ENCODE measurements at regions not wholly inside any gene's neighbourhood (a gene's known extent, or its start where the extent isn't known, plus 50 kb on each side); places are given as distances from the start of the nearest gene placed in this dataset.

DNA sequence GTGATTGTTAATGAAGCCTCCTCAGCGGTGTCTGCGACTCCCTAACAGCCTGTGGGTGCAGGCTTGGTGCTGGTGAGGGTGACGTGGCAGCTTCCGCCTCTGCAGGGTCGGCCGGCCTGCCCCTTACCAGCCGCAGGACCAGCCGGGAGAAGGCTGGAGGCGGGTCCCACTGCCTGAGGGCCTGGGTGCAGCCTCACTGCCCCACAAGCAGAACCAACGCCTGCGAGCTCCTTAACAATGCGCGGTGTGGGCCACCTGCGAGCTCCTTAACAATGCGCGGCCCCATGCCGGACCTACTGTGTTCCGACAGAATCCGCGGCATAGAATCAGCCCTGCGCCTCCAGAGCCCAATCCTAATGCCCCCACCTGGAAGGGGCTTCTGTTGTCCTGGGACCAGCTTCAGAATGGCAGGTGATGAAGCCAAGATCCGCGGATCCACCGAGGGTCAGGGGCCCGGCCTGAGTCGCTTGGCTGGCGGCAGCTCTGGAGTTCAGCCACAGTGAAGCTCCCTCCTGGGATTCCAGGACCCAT, 54.4 kb upstream of the AJAP1 start:
- DNase-seq: no peak

DNA sequence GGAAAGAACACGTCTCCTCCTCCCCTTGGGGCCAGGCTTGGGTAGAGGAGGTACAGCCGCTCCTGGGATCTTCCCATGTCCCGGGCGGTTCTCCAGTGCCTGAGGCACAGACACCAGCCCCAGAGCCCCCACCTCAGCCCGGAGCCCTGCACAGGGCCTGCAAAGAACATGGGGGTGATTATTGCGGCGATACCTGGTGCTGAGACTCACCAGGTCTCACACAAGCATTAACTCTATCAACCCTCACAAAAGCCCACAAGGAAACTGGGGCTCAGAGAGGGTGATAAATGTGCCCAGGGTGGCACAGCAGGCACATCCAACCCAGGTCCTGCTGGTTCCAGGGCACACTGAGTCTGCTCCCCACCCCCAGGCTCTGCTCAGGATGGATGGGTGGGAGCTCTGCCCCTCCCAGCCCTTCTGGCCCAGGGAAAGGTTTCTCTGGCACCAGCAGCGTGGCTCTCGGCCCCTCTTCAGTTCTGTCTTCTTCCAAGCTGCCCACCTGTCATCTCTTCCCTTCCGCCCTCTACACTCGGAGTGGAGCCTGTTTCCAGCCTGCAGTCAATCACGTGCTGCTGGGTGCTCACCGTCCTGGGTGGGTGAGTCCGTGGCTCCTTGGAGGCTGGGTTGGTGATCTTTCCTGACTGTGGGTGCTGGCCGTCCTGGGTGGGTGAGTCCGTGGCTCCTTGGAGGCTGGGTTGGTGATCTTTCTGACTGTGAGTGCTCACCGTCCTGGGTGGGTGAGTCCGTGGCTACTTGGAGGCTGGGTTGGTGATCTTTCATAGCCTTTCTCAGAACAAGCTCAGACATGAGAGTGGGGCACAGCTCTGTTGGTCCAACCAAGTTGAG, 53.6 kb upstream of the AJAP1 start:
- DNase-seq: no peak

DNA sequence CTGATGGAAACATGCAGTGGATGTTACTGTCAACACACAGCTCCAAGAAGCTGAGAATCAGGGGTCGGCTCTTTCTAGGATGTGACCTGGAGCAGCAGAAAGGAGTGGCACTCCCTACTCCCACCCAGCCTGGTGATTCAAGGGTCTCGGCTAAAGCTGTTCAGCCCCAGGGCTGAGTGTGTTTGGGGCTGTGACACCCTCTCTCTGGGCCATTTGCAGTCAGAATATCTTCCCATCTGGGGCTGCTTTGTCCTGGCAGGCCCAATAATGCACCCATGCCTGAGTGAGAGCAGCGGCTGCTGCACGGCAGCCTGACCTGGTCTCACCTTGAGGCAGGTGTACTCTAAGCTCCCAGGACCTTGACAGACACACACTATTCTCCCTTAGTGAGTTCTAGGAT, 52.5 kb upstream of the AJAP1 start:
- no peak for DNase-seq

DNA sequence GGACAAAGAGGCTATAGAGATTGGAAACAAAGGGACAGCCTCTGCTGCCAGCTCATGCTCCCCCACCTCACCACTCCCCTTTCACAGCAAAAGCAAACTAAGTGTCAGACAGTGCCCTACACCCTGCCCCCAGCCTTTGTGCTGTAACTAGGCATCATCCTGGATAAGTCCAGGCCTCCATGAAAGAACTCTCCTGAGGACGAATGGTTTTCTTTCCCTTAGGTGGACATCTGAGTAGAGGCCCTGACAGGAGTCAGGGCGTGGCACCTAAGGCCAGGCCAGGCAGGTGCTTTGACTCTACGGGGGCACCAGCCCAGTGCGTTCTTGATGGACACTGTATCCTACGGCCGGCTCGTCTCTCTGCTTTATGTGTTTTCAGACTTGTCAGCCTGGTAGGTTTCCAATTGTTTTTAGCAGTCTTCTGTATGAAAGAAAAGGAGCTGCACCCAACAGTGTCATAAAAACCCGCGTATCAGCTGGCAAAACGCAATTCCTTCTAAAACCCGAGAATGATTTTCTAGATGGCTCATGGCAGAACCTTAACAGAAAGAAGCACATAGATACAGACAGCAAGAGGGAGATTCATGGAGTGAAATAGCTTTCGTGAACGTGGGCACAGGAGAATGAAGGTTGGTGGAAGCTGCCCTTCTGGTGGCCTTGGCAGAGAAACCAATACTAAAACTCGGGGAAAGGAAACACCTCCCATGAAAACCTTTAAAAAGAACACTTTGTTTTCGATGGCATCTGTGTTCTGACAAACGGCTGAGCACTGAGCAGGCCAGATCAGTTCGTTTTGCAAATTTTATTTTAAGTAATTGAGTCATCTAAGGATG, 51.7 kb upstream of the AJAP1 start:
- DNase-seq: no peak

DNA sequence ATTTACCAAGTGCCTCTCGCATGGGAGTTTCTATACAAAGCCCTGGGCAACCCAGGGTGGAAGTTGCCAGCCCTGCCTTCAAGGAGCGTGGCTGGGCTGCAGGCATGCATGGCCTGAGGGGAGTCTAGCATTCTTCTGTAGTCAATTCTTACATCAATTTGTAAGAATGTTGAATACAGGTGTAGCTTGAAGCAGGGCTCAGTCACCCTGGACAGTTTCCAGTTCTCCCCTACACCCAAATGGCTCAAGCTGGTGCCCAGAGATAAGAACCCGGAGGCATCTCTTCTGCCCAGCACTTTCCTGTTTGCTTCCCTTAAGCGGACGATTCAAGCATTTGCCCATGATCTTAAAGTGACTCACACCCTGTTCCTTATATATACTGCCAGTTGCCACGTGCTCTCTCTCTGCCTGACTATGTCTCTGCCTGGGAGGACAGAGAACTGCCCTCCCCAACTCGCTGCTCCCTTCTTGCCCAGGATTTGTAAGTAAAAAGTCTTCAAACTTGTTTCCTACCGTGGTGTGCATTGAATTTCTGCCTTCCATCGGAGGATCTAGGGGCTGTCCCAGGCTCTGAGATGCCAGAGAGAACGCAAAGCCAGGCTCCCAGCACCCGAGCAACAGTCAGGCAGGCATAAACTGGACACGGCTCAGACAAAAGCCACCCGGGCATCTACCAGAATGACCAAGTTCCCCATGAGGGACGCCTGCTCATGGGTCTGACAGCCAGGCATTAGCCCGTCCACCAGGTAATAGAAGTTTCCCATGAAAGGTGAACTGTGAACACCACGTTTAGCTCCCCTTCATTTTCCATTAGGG, 50.9 kb upstream of the AJAP1 start:
- DNase-seq: no peak
